GM23338 (cell line): ENCODE measurements at regions not wholly inside any gene's neighbourhood (a gene's known extent, or its start where the extent isn't known, plus 50 kb on each side); places are given as distances from the start of the nearest gene placed in this dataset.

ENCODE experiments used
- ATAC-seq: fragments of 200-7000 bp; cut with Tn5 transposase; 3 replicates; pipeline ENCODE4 v1.9.1; 2020
- DNase-seq: peaks from one replicate; pipeline ENCODE4 v3.0.0-alpha.2; 2015; ENCODE audit warnings: low spot score
- H2AFZ ChIP-seq: fragments of 200-600 bp; sonication (generic); 2 replicates; pipeline ENCODE4 v1.8.0; 2016; ENCODE audit warnings: antibody characterized with exemption, mild to moderate bottlenecking, moderate library complexity
- H3F3A ChIP-seq: fragments of 200-600 bp; sonication (generic); replicated peaks from 2 replicates; pipeline ENCODE4 v1.8.0; 2017; ENCODE audit warnings: antibody characterized with exemption, mixed run types, low read depth
- H3K27ac ChIP-seq: fragments of 200-600 bp; sonication (generic); 2 replicates; pipeline ENCODE4 v1.6.1; 2016; ENCODE audit warnings: low read depth
- H3K27me3 ChIP-seq: fragments of 200-600 bp; sonication (generic); 2 replicates; pipeline ENCODE4 v1.8.0; 2016; ENCODE audit warnings: mild to moderate bottlenecking, mixed run types, moderate library complexity; ENCODE audit not compliant: insufficient read depth
- H3K36me3 ChIP-seq: fragments of 200-600 bp; sonication (generic); 2 replicates; pipeline ENCODE4 v1.8.0; 2016; ENCODE audit warnings: mild to moderate bottlenecking; ENCODE audit not compliant: insufficient read depth
- H3K4me1 ChIP-seq: fragments of 200-600 bp; sonication (generic); 2 replicates; pipeline ENCODE4 v1.8.0; 2016; ENCODE audit warnings: mild to moderate bottlenecking, moderate library complexity; ENCODE audit not compliant: insufficient read depth
- H3K4me2 ChIP-seq: fragments of 200-600 bp; sonication (generic); 2 replicates; pipeline ENCODE4 v1.7.1; 2017; ENCODE audit warnings: mixed run types
- H3K4me3 ChIP-seq: fragments of 200-600 bp; sonication (generic); 2 replicates; pipeline ENCODE4 v1.6.1; 2016; ENCODE audit warnings: mixed run types
- H3K79me2 ChIP-seq: fragments of 200-600 bp; sonication (generic); replicated peaks from 2 replicates; pipeline ENCODE4 v1.8.0; 2017; ENCODE audit warnings: mild to moderate bottlenecking; ENCODE audit not compliant: insufficient read depth
- H3K9me2 ChIP-seq: fragments of 200-600 bp; sonication (generic); 2 replicates; pipeline ENCODE4 v1.8.0; 2017; ENCODE audit not compliant: insufficient read depth
- H4K20me1 ChIP-seq: fragments of 200-600 bp; sonication (generic); replicated peaks from 2 replicates; pipeline ENCODE4 v1.8.0; 2017; ENCODE audit warnings: mild to moderate bottlenecking; ENCODE audit not compliant: insufficient read depth
- H3K27ac Mint-ChIP-seq: 2 replicates; pipeline ENCODE4 v1.8.0; 2020; ENCODE audit warnings: inconsistent platforms, mild to moderate bottlenecking, moderate library complexity, mixed read lengths
- H3K27me3 Mint-ChIP-seq: 3 replicates; pipeline ENCODE4 v1.8.0; 2022; ENCODE audit warnings: low read depth, mild to moderate bottlenecking, moderate library complexity, mixed read lengths, inconsistent platforms; ENCODE audit not compliant: insufficient read depth, poor library complexity
- H3K36me3 Mint-ChIP-seq: 3 replicates; pipeline ENCODE4 v1.8.0; 2021; ENCODE audit warnings: low read depth, mild to moderate bottlenecking, inconsistent platforms, moderate library complexity, mixed read lengths
- H3K4me1 Mint-ChIP-seq: 3 replicates; pipeline ENCODE4 v1.8.0; 2020; ENCODE audit warnings: mild to moderate bottlenecking, inconsistent platforms, mixed read lengths
- H3K4me3 Mint-ChIP-seq: 3 replicates; pipeline ENCODE4 v1.8.0; 2021; ENCODE audit warnings: moderate library complexity, mild to moderate bottlenecking, inconsistent platforms, mixed read lengths
- H3K9me3 Mint-ChIP-seq: 3 replicates; pipeline ENCODE4 v1.8.0; 2020; ENCODE audit warnings: moderate library complexity, mild to moderate bottlenecking, inconsistent platforms, mixed read lengths
- CREB1 ChIP-seq: fragments of 250-450 bp; sonication (Bioruptor Pico); IDR thresholded peaks from 2 replicates; pipeline ENCODE4 v1.5.0; 2020; ENCODE audit warnings: low read depth, mild to moderate bottlenecking, moderate library complexity
- CTCF ChIP-seq, 2 experiments: fragments of 200-600 bp in 1 of 2; sonication (generic) in 1 of 2; conservative IDR thresholded peaks; 2 replicates each; pipeline versions ENCODE4 v1.5.1 to v1.6.1; 2016 to 2017; ENCODE audit warnings: antibody characterized with exemption in 2 of 2, low read depth in 2 of 2, mild to moderate bottlenecking in 2 of 2, moderate library complexity in 1 of 2
- ETS1 ChIP-seq: IDR thresholded peaks from 2 replicates; pipeline ENCODE4 v1.6.1; 2016; ENCODE audit warnings: antibody characterized with exemption
- EZH2 ChIP-seq: fragments of 200-600 bp; sonication (generic); IDR thresholded peaks from one replicate; pipeline ENCODE4 v1.8.0; 2017; ENCODE audit warnings: antibody characterized with exemption, mild to moderate bottlenecking, low read depth; ENCODE audit not compliant: unreplicated experiment
- EZH2phosphoT487 ChIP-seq: fragments of 200-600 bp; sonication (generic); IDR thresholded peaks from one replicate; pipeline ENCODE4 v1.8.1; 2018; ENCODE audit warnings: antibody characterized with exemption; ENCODE audit not compliant: unreplicated experiment
- JUNB ChIP-seq: IDR thresholded peaks from one replicate; pipeline ENCODE4 v1.6.1; 2016; ENCODE audit warnings: antibody characterized with exemption; ENCODE audit not compliant: unreplicated experiment
- NANOG ChIP-seq: IDR thresholded peaks from 2 replicates; pipeline ENCODE4 v1.6.1; 2016; ENCODE audit warnings: antibody characterized with exemption, borderline replicate concordance
- POLR2AphosphoS5 ChIP-seq: IDR thresholded peaks from 2 replicates; pipeline ENCODE4 v1.6.1; 2016; ENCODE audit warnings: antibody characterized with exemption, low read depth
- REST ChIP-seq: IDR thresholded peaks from one replicate; pipeline ENCODE4 v1.6.1; 2018; ENCODE audit warnings: antibody characterized with exemption; ENCODE audit not compliant: unreplicated experiment
- STAT1 ChIP-seq: IDR thresholded peaks from one replicate; pipeline ENCODE4 v1.6.1; 2016; ENCODE audit warnings: antibody characterized with exemption; ENCODE audit not compliant: unreplicated experiment
- ZNF114 ChIP-seq: fragments of 250-450 bp; sonication (Bioruptor Pico); IDR thresholded peaks from 2 replicates; pipeline ENCODE4 v1.5.0; 2020; ENCODE audit warnings: mild to moderate bottlenecking, moderate library complexity
- ZNF331 ChIP-seq: fragments of 250-450 bp; sonication (Bioruptor Pico); IDR thresholded peaks from 2 replicates; pipeline ENCODE4 v1.5.0; 2020; ENCODE audit warnings: low read depth, mild to moderate bottlenecking, moderate library complexity
- ZNF462 ChIP-seq: fragments of 250-450 bp; sonication (Bioruptor Pico); IDR thresholded peaks from 2 replicates; pipeline ENCODE4 v1.5.0; 2020; ENCODE audit warnings: mild to moderate bottlenecking, moderate library complexity

- ATAC-seq, result no peak
- Mint-ChIP-seq H3K36me3 (no peaks in the 10 kb centered on the region), H3K9me3 (no peaks in the 10 kb centered on the region; the same call in 2 of the 3 replicates), H3K27me3 (no peaks in the 10 kb centered on the region), H3K4me1 (no peaks in the 10 kb centered on the region), H3K27ac (no peak overlapping the region), H3K4me3 (no peak overlapping the region)
- Histone ChIP-seq H3K4me2 (no peak overlapping the region), H3K79me2 (no peaks in the 10 kb centered on the region), H4K20me1 (no peaks in the 10 kb centered on the region), H3K27ac (no peak overlapping the region), H3K36me3 (no peaks in the 10 kb centered on the region), H3K27me3 (no peaks in the 10 kb centered on the region), H3K4me1 (no peaks in the 10 kb centered on the region), H2AFZ (no peak overlapping the region), H3K4me3 (no peak overlapping the region), H3K9me2 (peaks cover 12% of the 10 kb centered on the region), H3F3A (no peaks in the 10 kb centered on the region)
- TF ChIP-seq EZH2phosphoT487 (no peak), ETS1 (no peak), REST (no peak), ZNF462 (no peak), ZNF331 (CRISPR knock-in tag) (no peak), JUNB (no peak), ZNF114 (CRISPR knock-in tag) (no peak), POLR2AphosphoS5 (no peak), CTCF (conservative IDR thresholded peaks at IDR 0.05; ENCODE audit: low read depth in 2 of 2) (no peak), EZH2 (no peak), NANOG (no peak), STAT1 (no peak), CREB1 (CRISPR knock-in tag) (no peak)
- no peak for DNase-seq
Observed at GRCh38 chr12:45584336-45584735, 145.2 kb upstream of the ARID2 start.
